Right lobe of liver (tissue), 4 donors: ENCODE measurements at regions not wholly inside any gene's neighbourhood (a gene's known extent, or its start where the extent isn't known, plus 50 kb on each side); places are given as distances from the start of the nearest gene placed in this dataset.

Source experiments
- POLR2A ChIP-seq: fragments of 450-650 bp; IDR thresholded peaks from one replicate; pipeline ENCODE4 v1.6.1; 2017; ENCODE audit warnings: antibody characterized with exemption, mild to moderate bottlenecking
- TF ChIP-seq, protein P1 (sequence below), 4 donors: fragments of 200-600 bp in 3 of 4; fragments of 450-650 bp in 1 of 4; IDR thresholded peaks; one replicate each; pipeline versions ENCODE4 v1.5.1 to v1.8.0; 2016 to 2022; ENCODE audit warnings: antibody characterized with exemption in 4 of 4, mild to moderate bottlenecking in 2 of 4
- donor health status: DM: no; HTN: no; CAD: no.
- donor health status: DM: no; HTN: no; CAD: no.
- donor health status: DM: no; HTN: yes; CAD: no.

GRCh38 chr6:66751630-66752029, 1044.6 kb upstream of the EYS start:
- TF ChIP-seq POLR2A, result no peak
- TF ChIP-seq, protein P1, sequence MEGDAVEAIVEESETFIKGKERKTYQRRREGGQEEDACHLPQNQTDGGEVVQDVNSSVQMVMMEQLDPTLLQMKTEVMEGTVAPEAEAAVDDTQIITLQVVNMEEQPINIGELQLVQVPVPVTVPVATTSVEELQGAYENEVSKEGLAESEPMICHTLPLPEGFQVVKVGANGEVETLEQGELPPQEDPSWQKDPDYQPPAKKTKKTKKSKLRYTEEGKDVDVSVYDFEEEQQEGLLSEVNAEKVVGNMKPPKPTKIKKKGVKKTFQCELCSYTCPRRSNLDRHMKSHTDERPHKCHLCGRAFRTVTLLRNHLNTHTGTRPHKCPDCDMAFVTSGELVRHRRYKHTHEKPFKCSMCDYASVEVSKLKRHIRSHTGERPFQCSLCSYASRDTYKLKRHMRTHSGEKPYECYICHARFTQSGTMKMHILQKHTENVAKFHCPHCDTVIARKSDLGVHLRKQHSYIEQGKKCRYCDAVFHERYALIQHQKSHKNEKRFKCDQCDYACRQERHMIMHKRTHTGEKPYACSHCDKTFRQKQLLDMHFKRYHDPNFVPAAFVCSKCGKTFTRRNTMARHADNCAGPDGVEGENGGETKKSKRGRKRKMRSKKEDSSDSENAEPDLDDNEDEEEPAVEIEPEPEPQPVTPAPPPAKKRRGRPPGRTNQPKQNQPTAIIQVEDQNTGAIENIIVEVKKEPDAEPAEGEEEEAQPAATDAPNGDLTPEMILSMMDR (IDR thresholded peaks at IDR 0.05), result no peak
